Omental fat pad (tissue), 3 donors: ENCODE measurements at regions not wholly inside any gene's neighbourhood (a gene's known extent, or its start where the extent isn't known, plus 50 kb on each side); places are given as distances from the start of the nearest gene placed in this dataset.

Source experiments
- ATAC-seq: fragments of 150-250 bp; one replicate; pipeline ENCODE4 v1.9.1; 2016; ENCODE audit warnings: mild to moderate bottlenecking, moderate library complexity; ENCODE audit not compliant: low FRiP score
- DNase-seq: peaks from one replicate; pipeline ENCODE4 v3.0.0-alpha.2; 2019; ENCODE audit warnings: low spot score
- TF ChIP-seq, protein P1 (sequence below), 3 donors: fragments of 450-650 bp; IDR thresholded peaks; one replicate each; pipeline ENCODE4 v1.5.1; 2016 to 2017; ENCODE audit warnings: antibody characterized with exemption in 3 of 3, mild to moderate bottlenecking in 3 of 3, moderate library complexity in 2 of 3

DNA sequence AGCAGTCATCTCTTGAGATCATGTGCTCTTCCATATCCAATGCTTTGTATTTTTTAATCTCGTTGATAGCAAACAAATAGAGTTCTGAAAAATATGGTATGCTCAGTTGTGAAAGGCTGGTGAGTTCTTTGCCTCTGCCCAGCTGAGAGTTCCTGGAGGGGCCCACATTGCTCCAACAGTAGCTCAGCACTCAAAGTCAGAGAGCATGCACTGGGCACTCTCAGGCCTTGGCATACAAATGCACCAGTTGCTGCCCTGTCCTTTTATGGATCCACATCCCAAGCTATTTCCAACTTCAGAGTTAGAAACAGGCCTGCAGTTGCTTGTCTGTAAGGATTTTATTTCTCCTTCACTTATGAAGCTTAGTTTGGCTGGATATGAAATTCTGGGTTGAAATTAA is 181.7 kb upstream of the CHRNA7 start:
- DNase-seq (no peak), ATAC-seq (no peak)
- TF ChIP-seq, protein P1, sequence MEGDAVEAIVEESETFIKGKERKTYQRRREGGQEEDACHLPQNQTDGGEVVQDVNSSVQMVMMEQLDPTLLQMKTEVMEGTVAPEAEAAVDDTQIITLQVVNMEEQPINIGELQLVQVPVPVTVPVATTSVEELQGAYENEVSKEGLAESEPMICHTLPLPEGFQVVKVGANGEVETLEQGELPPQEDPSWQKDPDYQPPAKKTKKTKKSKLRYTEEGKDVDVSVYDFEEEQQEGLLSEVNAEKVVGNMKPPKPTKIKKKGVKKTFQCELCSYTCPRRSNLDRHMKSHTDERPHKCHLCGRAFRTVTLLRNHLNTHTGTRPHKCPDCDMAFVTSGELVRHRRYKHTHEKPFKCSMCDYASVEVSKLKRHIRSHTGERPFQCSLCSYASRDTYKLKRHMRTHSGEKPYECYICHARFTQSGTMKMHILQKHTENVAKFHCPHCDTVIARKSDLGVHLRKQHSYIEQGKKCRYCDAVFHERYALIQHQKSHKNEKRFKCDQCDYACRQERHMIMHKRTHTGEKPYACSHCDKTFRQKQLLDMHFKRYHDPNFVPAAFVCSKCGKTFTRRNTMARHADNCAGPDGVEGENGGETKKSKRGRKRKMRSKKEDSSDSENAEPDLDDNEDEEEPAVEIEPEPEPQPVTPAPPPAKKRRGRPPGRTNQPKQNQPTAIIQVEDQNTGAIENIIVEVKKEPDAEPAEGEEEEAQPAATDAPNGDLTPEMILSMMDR (IDR thresholded peaks at IDR 0.05): no peak

DNA sequence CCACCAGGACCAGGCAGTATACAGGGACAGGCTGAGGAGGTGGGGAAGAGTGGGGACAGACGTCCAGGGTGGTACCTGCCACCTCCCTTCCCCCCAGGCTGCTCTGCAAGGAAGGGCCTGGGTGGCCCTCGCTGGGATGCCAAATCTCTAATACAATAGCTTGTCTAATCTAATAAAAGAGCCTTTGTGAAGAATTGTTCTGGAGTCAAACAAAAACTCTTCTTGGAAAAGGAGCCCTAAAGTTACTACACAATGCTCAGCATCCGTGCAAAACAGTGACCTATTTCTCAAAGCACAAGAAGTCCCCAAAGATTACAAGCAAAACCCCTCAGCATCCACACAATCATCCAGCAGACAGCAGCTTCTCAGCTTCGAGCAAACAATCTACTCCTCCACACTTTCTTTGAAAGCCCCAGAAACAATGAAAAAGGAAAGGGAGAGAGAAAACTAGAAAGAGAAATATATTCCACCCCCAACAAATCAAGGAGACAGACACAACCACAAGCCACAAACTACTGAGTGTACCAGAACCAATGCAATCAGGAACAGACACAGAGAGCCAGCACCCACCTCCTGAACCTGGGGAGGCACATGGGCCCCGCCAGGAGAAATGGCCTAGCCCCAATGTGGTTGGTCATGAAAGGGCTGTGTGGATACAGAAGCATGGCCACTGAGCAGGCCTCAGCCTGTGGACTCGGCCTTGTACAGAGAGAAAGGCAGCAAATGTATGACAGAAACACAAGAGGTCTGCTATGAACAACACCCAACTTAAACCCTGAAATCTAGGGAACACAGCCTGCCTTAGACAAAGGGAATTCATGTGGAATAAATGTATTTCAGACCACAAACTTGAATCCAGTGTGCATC is 177.1 kb upstream of the CHRNA7 start:
- ATAC-seq: no peak
- no peak for DNase-seq
- TF ChIP-seq, protein P1 (IDR thresholded peaks at IDR 0.05): no peak

DNA sequence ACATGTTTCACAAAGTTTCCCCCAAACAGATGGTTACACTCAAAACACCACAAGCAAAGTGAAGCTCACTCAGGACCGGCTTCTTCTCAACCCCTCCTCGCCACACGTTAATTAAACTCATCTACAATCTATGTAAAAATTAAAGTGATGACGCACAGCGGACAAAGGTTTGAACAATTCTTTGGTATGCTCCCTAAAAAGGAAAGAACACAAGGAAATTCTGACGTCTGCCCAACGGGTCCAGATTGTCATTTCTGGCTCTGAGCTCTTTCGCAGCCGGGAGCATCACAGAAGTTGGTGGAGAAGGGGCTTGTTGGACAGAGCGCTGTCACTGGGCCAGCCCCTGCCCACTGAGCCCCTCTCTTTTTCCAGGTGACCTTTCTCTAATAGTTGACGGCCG is 173.7 kb upstream of the CHRNA7 start:
- DNase-seq: no peak
- TF ChIP-seq, protein P1 (IDR thresholded peaks at IDR 0.05): no peak
- no peak for ATAC-seq

DNA sequence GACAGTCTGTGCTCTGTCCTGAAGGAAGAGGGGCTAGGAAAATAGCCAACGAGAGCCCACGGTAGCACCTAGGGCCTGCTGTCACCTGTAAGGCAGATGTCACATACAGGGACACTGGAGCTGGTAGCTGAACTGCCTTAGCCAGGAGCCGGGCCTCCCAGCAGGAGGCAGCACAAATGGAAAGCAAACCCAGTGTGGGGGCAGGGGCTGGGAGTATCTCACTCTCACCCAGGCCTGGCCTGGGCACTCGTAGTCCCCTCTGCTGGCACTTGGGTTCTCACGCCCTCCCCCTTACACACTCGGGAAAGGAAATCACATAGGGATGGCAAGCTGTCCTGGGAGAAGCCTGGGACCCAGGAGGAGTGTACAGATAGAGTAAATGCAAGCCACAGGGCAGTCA is 173.1 kb upstream of the CHRNA7 start:
- no peak for ATAC-seq
- TF ChIP-seq, protein P1 (IDR thresholded peaks at IDR 0.05): no peak
- DNase-seq: no peak

DNA sequence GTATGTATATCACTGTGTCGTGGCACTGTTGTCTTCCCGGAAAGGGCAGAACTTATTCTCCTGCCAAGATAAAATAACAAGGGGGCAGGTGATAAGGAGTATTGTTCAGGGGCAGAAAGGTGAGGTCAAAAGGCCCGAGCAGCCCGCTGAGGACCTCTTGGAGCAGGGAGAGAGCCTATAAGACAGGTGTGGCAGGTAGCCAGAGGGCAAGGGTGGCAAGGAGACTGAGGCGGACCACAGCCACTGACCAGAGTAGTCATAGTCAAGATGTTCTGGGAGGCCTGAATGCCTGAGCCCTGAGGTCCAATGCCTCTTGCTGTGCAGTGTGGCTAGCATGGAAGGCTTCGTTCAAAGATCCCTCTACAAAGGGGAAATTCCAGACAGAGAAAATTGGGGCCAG is 172.3 kb upstream of the CHRNA7 start:
- DNase-seq (no peak), ATAC-seq (no peak)
- TF ChIP-seq, protein P1 (IDR thresholded peaks at IDR 0.05): no peak

DNA sequence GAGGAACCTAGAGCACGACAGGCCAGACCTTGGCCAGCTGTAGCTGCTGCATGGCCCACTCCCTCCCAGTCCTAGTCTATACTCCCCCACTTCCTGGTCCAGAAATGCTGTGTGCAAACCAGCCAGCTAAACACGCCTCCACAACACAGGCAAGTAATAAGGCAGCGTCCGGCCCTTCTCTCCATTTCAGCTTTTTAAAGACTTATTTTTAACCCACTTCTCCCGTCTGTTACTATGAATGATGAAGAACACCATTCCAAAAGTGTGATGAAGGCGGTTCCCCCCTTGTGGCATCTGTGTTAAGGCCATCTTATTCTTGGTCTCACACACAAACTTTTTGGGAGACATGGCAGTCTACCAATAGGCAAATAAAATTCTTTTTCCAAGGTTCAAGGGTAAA is 164.1 kb upstream of the CHRNA7 start:
- TF ChIP-seq, protein P1 (IDR thresholded peaks at IDR 0.05): no peak
- DNase-seq (no peak), ATAC-seq (no peak)
